K562 (cell line): ENCODE measurements at regions not wholly inside any gene's neighbourhood (a gene's known extent, or its start where the extent isn't known, plus 50 kb on each side); places are given as distances from the start of the nearest gene placed in this dataset.

Source experiments
- ATAC-seq: fragments of 200-7000 bp; cut with Tn5 transposase; 3 replicates; pipeline ENCODE4 v1.9.1; 2020; ENCODE audit warnings: moderate library complexity
- BruUV-seq: library from RNA; stranded (reverse); fragments of 400-500 nt; replicated peaks from 2 replicates; lab custom pipeline; 2021; lab: Mats Ljungman, UMichigan
- CTCF ChIA-PET: fragments of 300-600 bp; formaldehyde crosslinking; extraction: SDS; loops from one replicate; lab custom pipeline; 2021; ENCODE audit warnings: low intra/inter-chr PET ratio; lab: Yijun Ruan, JAX
- POLR2A ChIA-PET: fragments of 300-600, 350-650 bp; sonication (Branson Sonifier 250); formaldehyde crosslinking; extraction: SDS; loops from one replicate; lab custom pipeline; 2021; ENCODE audit warnings: antibody characterized with exemption, inconsistent platforms; lab: Yijun Ruan, JAX
- DNase-seq, 4 experiments: peaks; one replicate each; pipeline versions ENCODE4 v3.0.0 to v3.0.0-alpha.2; 2011 to 2018; ENCODE audit warnings: low spot score in 3 of 4, mixed read lengths in 3 of 4; ENCODE audit errors: extremely low read depth in 1 of 4
- FAIRE-seq: peaks from 2 replicates; lab custom pipeline; 2011; peaks lifted over from hg19 to GRCh38; lab: Jason Lieb, UNC
- H2AFZ ChIP-seq: 2 replicates; pipeline ENCODE4 v1.6.0; 2011; ENCODE audit warnings: low read depth, low read length, control low read depth, inconsistent platforms
- H3K27ac ChIP-seq: fragments of 200-600 bp; 3 replicates; pipeline ENCODE4 v1.8.0; 2011; ENCODE audit warnings: low read depth, mild to moderate bottlenecking, control low read depth, inconsistent platforms, low read length, moderate library complexity, mixed read lengths; ENCODE audit errors: extremely low read depth
- H3K27me3 ChIP-seq, 2 experiments: fragments of 300-600 bp in 1 of 2; 2 replicates in 1 of 2; 3 replicates in 1 of 2; pipeline versions ENCODE4 v1.6.0 to v1.8.0; 2011; ENCODE audit warnings: inconsistent platforms in 2 of 2, low read length in 2 of 2, mild to moderate bottlenecking in 1 of 2, mixed read lengths in 1 of 2, moderate library complexity in 1 of 2; ENCODE audit not compliant: control insufficient read depth in 2 of 2, insufficient read depth in 2 of 2
- H3K36me3 ChIP-seq: fragments of 300-600 bp; 3 replicates; pipeline ENCODE4 v1.8.0; 2011; ENCODE audit warnings: mild to moderate bottlenecking, low read length, inconsistent platforms; ENCODE audit not compliant: control insufficient read depth, insufficient read depth
- H3K4me1 ChIP-seq, 2 experiments: fragments of 200-600 bp in 1 of 2; replicated peaks in 1 of 2; 2 replicates in 1 of 2; 3 replicates in 1 of 2; pipeline versions ENCODE4 v1.5.1 to v1.8.0; 2011; ENCODE audit warnings: inconsistent platforms in 2 of 2, low read length in 2 of 2, mild to moderate bottlenecking in 1 of 2, mixed read lengths in 1 of 2, moderate library complexity in 1 of 2; ENCODE audit not compliant: control insufficient read depth in 2 of 2, insufficient read depth in 2 of 2
- H3K4me2 ChIP-seq: 2 replicates; pipeline ENCODE4 v1.6.1; 2011; ENCODE audit warnings: low read length, control low read depth, inconsistent platforms, mixed read lengths; ENCODE audit not compliant: insufficient read depth
- H3K4me3 ChIP-seq: fragments of 200-600 bp; sonication (generic), shearing (Covaris generic); 2 replicates; pipeline ENCODE4 v1.5.1; 2016; ENCODE audit warnings: control low read depth, inconsistent platforms
- H3K79me2 ChIP-seq: fragments of 200-600 bp; 3 replicates; pipeline ENCODE4 v1.8.0; 2011; ENCODE audit warnings: low read length, inconsistent platforms; ENCODE audit not compliant: control insufficient read depth, insufficient read depth
- H3K9ac ChIP-seq, 2 experiments: 2 replicates each; pipeline versions ENCODE4 v1.6.0 to v1.6.1; 2011; ENCODE audit warnings: low read depth in 2 of 2, low read length in 2 of 2, control low read depth in 1 of 2, inconsistent platforms in 1 of 2, mild to moderate bottlenecking in 1 of 2, mixed read lengths in 1 of 2; ENCODE audit not compliant: insufficient read depth in 1 of 2
- H3K9me1 ChIP-seq: one replicate; pipeline ENCODE4 v1.6.0; 2011; ENCODE audit warnings: inconsistent platforms, mild to moderate bottlenecking, low read length, moderate library complexity; ENCODE audit not compliant: control insufficient read depth, insufficient read depth
- H3K9me3 ChIP-seq: replicated peaks from 2 replicates; pipeline ENCODE4 v1.5.1; 2011; ENCODE audit warnings: low read depth, low read length, inconsistent platforms; ENCODE audit not compliant: control insufficient read depth, insufficient read depth
- H4K20me1 ChIP-seq: replicated peaks from 2 replicates; pipeline ENCODE4 v1.6.1; 2011; ENCODE audit warnings: low read length, inconsistent platforms, mixed read lengths; ENCODE audit not compliant: control insufficient read depth, insufficient read depth
- FOXA1 ChIP-seq: fragments of 450-650 bp; IDR thresholded peaks from 2 replicates; pipeline ENCODE4 v1.6.1; 2016; ENCODE audit warnings: mild to moderate bottlenecking, borderline replicate concordance
- KLF1 ChIP-seq: fragments of 450-650 bp; IDR thresholded peaks from 2 replicates; pipeline ENCODE4 v1.6.1; 2016; ENCODE audit warnings: missing genetic modification characterization, missing compliant biosample characterization
- PHB ChIP-seq: fragments of 250-450 bp; sonication (Bioruptor Pico); IDR thresholded peaks from 2 replicates; pipeline ENCODE4 v1.5.0; 2021
- SIRT6 ChIP-seq: IDR thresholded peaks from one replicate; pipeline ENCODE4 v1.6.1; 2012; ENCODE audit warnings: low read depth, mild to moderate bottlenecking, control low read depth, inconsistent platforms, low read length, moderate library complexity
- ZNF407 ChIP-seq: fragments of 450-650 bp; IDR thresholded peaks from 2 replicates; pipeline ENCODE4 v1.6.1; 2016; ENCODE audit warnings: low read depth
- ZNF551 ChIP-seq: fragments of 250-450 bp; sonication (Bioruptor Pico); IDR thresholded peaks from 2 replicates; pipeline ENCODE4 v1.5.0; 2021; ENCODE audit warnings: mild to moderate bottlenecking, moderate library complexity
- WGBS: fragments of 100-300 bp; shearing (Covaris generic); methylation state at CpG from one replicate; pipeline ENCODE4 v1.1.6; 2016; ENCODE audit warnings: low coverage, mixed read lengths; ENCODE audit not compliant: insufficient coverage; ENCODE audit errors: missing lambda C conversion rate; 5-methylcytosine and 5-hydroxymethylcytosine counted together
- in situ Hi-C: fragments of 300-500 bp; cut with MboI; formaldehyde crosslinking; loops from 4 replicates; pipeline ENCODE4 v1.15.0; 2018; ENCODE audit warnings: inconsistent platforms, mixed read lengths
- intact Hi-C: fragments of 100-400 bp; cut with micrococcal nuclease; formaldehyde crosslinking; loops from 2 replicates; pipeline ENCODE4 v1.14.2; 2022
- TF ChIP-seq, protein P1 (sequence below): sonication (generic); formaldehyde crosslinking; IDR thresholded peaks from 2 replicates; pipeline ENCODE4 v1.8.1; 2023; ENCODE audit warnings: mild to moderate bottlenecking, missing genetic modification reagents
- TF ChIP-seq, protein P2 (sequence below): fragments of 250-450 bp; sonication (Bioruptor Pico); IDR thresholded peaks from 2 replicates; pipeline ENCODE4 v1.8.0; 2021; ENCODE audit warnings: borderline replicate concordance, mild to moderate bottlenecking, moderate library complexity; ENCODE audit not compliant: poor library complexity, severe bottlenecking

GRCh38 chr20:57831326-57831992 lies 121.6 kb upstream of the PMEPA1 start:
- WGBS, result 0% methylated on average over 8 of the region's 9 CpGs
- Histone ChIP-seq H3K4me2 (no peak overlapping the region), H3K79me2 (no peaks in the 10 kb centered on the region), H3K4me1 (no peaks in the 10 kb centered on the region; a peak in 1 of 5 replicates), H3K36me3 (no peaks in the 10 kb centered on the region), H2AFZ (no peak overlapping the region), H4K20me1 (0 out of 2 replicates have a peak, but pooled peaks cover 9% of the 10 kb centered on the region), H3K9me1 (no peaks in the 10 kb centered on the region), H3K27me3 (peaks cover 4 to 56% of the 10 kb centered on the region in 2 experiments; a peak in 4 of 5 replicates), H3K27ac (no peak overlapping the region), H3K9ac (no peak overlapping the region), H3K4me3 (no peak overlapping the region), H3K9me3 (no peaks in the 10 kb centered on the region)
- ATAC-seq, result no peak
- no peak for DNase-seq
- CTCF ChIA-PET, result no interaction called here
- no TSS peak for BruUV-seq
- intact Hi-C loops, result no loop called here
- TF ChIP-seq FOXA1, result no peak
- no peak for TF ChIP-seq SIRT6
- TF ChIP-seq PHB (CRISPR knock-in tag), result no peak
- TF ChIP-seq, protein P1, sequence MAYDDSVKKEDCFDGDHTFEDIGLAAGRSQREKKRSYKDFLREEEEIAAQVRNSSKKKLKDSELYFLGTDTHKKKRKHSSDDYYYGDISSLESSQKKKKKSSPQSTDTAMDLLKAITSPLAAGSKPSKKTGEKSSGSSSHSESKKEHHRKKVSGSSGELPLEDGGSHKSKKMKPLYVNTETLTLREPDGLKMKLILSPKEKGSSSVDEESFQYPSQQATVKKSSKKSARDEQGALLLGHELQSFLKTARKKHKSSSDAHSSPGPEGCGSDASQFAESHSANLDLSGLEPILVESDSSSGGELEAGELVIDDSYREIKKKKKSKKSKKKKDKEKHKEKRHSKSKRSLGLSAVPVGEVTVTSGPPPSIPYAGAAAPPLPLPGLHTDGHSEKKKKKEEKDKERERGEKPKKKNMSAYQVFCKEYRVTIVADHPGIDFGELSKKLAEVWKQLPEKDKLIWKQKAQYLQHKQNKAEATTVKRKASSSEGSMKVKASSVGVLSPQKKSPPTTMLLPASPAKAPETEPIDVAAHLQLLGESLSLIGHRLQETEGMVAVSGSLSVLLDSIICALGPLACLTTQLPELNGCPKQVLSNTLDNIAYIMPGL (CRISPR knock-in tag), result no peak
- no peak for TF ChIP-seq ZNF551 (CRISPR knock-in tag)
- no peak for TF ChIP-seq KLF1
- TF ChIP-seq ZNF407, result no peak
- TF ChIP-seq, protein P2, sequence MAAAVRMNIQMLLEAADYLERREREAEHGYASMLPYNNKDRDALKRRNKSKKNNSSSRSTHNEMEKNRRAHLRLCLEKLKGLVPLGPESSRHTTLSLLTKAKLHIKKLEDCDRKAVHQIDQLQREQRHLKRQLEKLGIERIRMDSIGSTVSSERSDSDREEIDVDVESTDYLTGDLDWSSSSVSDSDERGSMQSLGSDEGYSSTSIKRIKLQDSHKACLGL (CRISPR knock-in tag), result no peak
- in situ Hi-C loops, result no loop called here
- no peak for FAIRE-seq
- POLR2A ChIA-PET, result interaction anchor here (0.5 to 0.7 kb wide), 2 partner anchors 50 to 135 kb away, joined by 3 read pairs; no protein-coding TSS in a partner anchor
